ENCODE measurements at regions not wholly inside any gene's neighbourhood (a gene's known extent, or its start where the extent isn't known, plus 50 kb on each side); places are given as distances from the start of the nearest gene placed in this dataset.
"Not testable (repeated sequence)": the region's sequence is repeated elsewhere in the genome, so short reads cannot be mapped to it uniquely, and the experiment has no call there.

- Histone ChIP-seq H3K9me3 (peaks cover 0 to 13% of the 10 kb centered on the region in 2 donors), H3K27me3 (no peaks in the 10 kb centered on the region), H3K4me1 (no peaks in the 10 kb centered on the region), H3K4me3 (no peak overlapping the region), H3K27ac (no peak overlapping the region), H3K36me3 (no peaks in the 10 kb centered on the region)
- TF ChIP-seq CTCF (IDR thresholded peaks at IDR 0.05) (no peak), POLR2AphosphoS5 (IDR thresholded peaks at IDR 0.05) (no peak), POLR2A (IDR thresholded peaks at IDR 0.05) (no peak)
- no peak for DNase-seq (ENCODE audit: low spot score in 2 of 2)
- intact Hi-C loops (cut with DNase I; ENCODE audit: low total_unique reads) = no loop called here
These were observed 114.3 kb upstream of the IL1RAPL1 start for GRCh38 chrX:28472926-28473325.

- intact Hi-C loops (cut with DNase I; ENCODE audit: low total_unique reads) = loop anchor here (10.0 kb wide), 2 partner anchors 73 to 723 kb away; no protein-coding TSS in a partner anchor
- no peaks in the 10 kb centered on the region for H3K36me3 ChIP-seq
- no peaks in the 10 kb centered on the region for H3K4me1 ChIP-seq
- H3K27ac ChIP-seq = no peak overlapping the region
- TF ChIP-seq POLR2AphosphoS5 (IDR thresholded peaks at IDR 0.05) (no peak), POLR2A (IDR thresholded peaks at IDR 0.05) (no peak)
- no peak for DNase-seq (ENCODE audit: low spot score in 2 of 2)
- no peak overlapping the region for H3K4me3 ChIP-seq
- no peaks in the 10 kb centered on the region for H3K9me3 ChIP-seq
- H3K27me3 ChIP-seq = no peaks in the 10 kb centered on the region
These were observed 99.4 kb upstream of the IL1RAPL1 start for GRCh38 chrX:28487818-28488217.

- no peak for DNase-seq (ENCODE audit: low spot score in 2 of 2)
- TF ChIP-seq POLR2A (IDR thresholded peaks at IDR 0.05) = no peak
- no peak for TF ChIP-seq POLR2AphosphoS5 (IDR thresholded peaks at IDR 0.05)
- no peak for TF ChIP-seq CTCF (IDR thresholded peaks at IDR 0.05)
- no peak overlapping the region for H3K4me3 ChIP-seq
- intact Hi-C loops (cut with DNase I; ENCODE audit: low total_unique reads) = no loop called here
- H3K9me3 ChIP-seq = no peaks in the 10 kb centered on the region
- H3K27ac ChIP-seq = no peak overlapping the region
- H3K36me3 ChIP-seq = no peaks in the 10 kb centered on the region
- H3K27me3 ChIP-seq = peaks cover 0 to 9% of the 10 kb centered on the region in 2 donors
- no peaks in the 10 kb centered on the region for H3K4me1 ChIP-seq
These were observed 95.9 kb upstream of the IL1RAPL1 start for GRCh38 chrX:28491322-28491721.

- H3K27ac ChIP-seq = no peak overlapping the region
- H3K9me3 ChIP-seq = no peaks in the 10 kb centered on the region
- DNase-seq (ENCODE audit: low spot score in 2 of 2) = no peak
- TF ChIP-seq POLR2A (IDR thresholded peaks at IDR 0.05) (no peak), CTCF (IDR thresholded peaks at IDR 0.05) (no peak), POLR2AphosphoS5 (IDR thresholded peaks at IDR 0.05) (no peak)
- H3K4me3 ChIP-seq = no peak overlapping the region
- intact Hi-C loops (cut with DNase I; ENCODE audit: low total_unique reads) = no loop called here
- H3K27me3 ChIP-seq = peaks cover 0 to 9% of the 10 kb centered on the region in 2 donors
- H3K36me3 ChIP-seq = no peaks in the 10 kb centered on the region
- H3K4me1 ChIP-seq = no peaks in the 10 kb centered on the region
These were observed 95.3 kb upstream of the IL1RAPL1 start for GRCh38 chrX:28491941-28492340.

GRCh38 chrX:28498658-28499057 lies 88.6 kb upstream of the IL1RAPL1 start:
- TF ChIP-seq POLR2A (IDR thresholded peaks at IDR 0.05) = no peak
- no peak for TF ChIP-seq POLR2AphosphoS5 (IDR thresholded peaks at IDR 0.05)
- no peak for TF ChIP-seq CTCF (IDR thresholded peaks at IDR 0.05)
- intact Hi-C loops (cut with DNase I; ENCODE audit: low total_unique reads) = no loop called here
- Histone ChIP-seq H3K9me3 (no peaks in the 10 kb centered on the region), H3K36me3 (no peaks in the 10 kb centered on the region), H3K4me1 (no peaks in the 10 kb centered on the region), H3K4me3 (no peak overlapping the region), H3K27ac (no peak overlapping the region), H3K27me3 (peaks cover 0 to 15% of the 10 kb centered on the region in 2 donors)
- no peak for DNase-seq (ENCODE audit: low spot score in 2 of 2)

GRCh38 chrX:28502667-28503066 lies 84.6 kb upstream of the IL1RAPL1 start:
- DNase-seq (ENCODE audit: low spot score in 2 of 2); H3K36me3 ChIP-seq; H3K4me1 ChIP-seq; H3K4me3 ChIP-seq; H3K27ac ChIP-seq; H3K27me3 ChIP-seq; intact Hi-C loops (cut with DNase I; ENCODE audit: low total_unique reads): not testable (repeated sequence)
- peaks cover 0 to 10% of the 10 kb centered on the region in 2 donors for H3K9me3 ChIP-seq

GRCh38 chrX:28507650-28508049 lies 79.6 kb upstream of the IL1RAPL1 start:
- H3K36me3 ChIP-seq; H3K27ac ChIP-seq; H3K27me3 ChIP-seq; DNase-seq (ENCODE audit: low spot score in 2 of 2); H3K4me1 ChIP-seq; H3K4me3 ChIP-seq; intact Hi-C loops (cut with DNase I; ENCODE audit: low total_unique reads): not testable (repeated sequence)
- H3K9me3 ChIP-seq = peaks cover 0 to 10% of the 10 kb centered on the region in 2 donors
